ENCODE measurements at regions not wholly inside any gene's neighbourhood (a gene's known extent, or its start where the extent isn't known, plus 50 kb on each side); places are given as distances from the start of the nearest gene placed in this dataset.
"Not testable (repeated sequence)": the region's sequence is repeated elsewhere in the genome, so short reads cannot be mapped to it uniquely, and the experiment has no call there.

DNA sequence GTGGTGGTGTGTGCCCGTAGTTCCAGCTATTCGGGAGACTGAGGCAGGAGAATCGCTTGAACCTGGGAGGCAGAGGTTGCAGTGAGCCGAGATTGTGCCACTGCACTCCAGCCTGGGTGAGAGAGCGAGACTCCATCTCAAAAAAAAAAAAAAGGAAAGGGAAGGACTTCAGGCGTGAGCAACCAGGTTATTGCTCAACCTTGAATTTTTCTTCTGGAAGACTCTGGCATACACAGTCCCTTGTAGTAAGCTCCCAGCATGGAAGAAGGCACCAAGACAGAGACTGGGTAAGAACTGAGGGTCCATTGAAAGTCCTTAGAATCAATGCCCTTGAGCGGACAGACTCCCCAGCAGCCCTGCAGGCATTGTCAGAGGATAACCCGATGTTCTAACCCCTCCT, 75.0 kb downstream of the C9orf50 start:
- DNase-seq (ENCODE audit: low read depth) = not testable (repeated sequence)

GRCh38 chr9:129544761-129545160, 76.1 kb downstream of the C9orf50 start:
- no peak for DNase-seq (ENCODE audit: low read depth)

GRCh38 chr9:129542741-129543140, 78.2 kb downstream of the C9orf50 start:
- no peak for DNase-seq (ENCODE audit: low read depth)

DNA sequence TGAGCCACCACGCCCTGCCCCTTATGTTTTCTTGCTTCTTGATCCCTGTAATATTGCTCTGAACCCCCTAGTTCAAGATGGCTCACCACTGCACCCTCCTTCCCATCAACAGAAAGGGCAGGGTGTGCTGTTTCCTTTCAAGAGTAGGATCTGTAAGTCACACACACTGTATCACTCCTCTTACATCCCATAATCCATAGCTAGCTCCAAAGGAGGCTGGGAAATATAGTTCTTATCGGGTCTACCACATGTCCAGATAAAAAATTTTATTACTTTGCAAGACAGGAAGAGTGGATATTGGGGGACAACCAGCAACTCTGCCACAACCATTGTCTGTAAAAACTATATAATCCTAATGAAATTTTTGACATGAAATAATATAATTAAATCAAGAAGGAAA, 79.6 kb downstream of the C9orf50 start:
- no peak for DNase-seq (ENCODE audit: low read depth)

DNA sequence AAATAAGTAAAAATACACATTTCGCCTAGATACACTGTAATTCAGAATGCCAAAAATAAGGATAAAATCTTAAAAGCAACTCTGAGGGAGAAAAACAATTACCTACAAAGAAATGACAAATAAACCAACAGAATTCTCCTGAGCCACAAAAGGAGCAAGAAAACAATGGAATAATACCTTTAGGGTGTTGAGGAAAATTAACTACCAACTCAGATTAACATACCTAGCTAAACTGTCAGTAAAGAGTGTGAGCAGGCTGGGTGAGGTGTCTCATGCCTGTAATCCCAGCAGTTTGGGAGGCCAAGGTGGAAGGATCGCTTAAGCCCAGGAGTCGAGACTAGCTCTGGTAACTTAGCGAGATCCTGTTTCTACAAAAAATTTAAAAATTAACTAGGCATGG, 81.5 kb downstream of the C9orf50 start:
- no peak for DNase-seq (ENCODE audit: low read depth)

GRCh38 chr9:129531860-129532402, 89.0 kb downstream of the C9orf50 start:
- DNase-seq (ENCODE audit: low read depth) = not testable (repeated sequence)

- DNase-seq (ENCODE audit: low read depth) = not testable (repeated sequence)
Measured at GRCh38 chr9:129527955-129528354, 92.9 kb downstream of the C9orf50 start.

- DNase-seq (ENCODE audit: low read depth) = no peak
Measured at GRCh38 chr9:129525656-129526196, 95.2 kb downstream of the C9orf50 start.

GRCh38 chr9:129524582-129525270, 96.2 kb downstream of the C9orf50 start:
- no peak for DNase-seq (ENCODE audit: low read depth)

- DNase-seq (ENCODE audit: low read depth) = no peak
Measured at GRCh38 chr9:129523943-129524581, 96.8 kb downstream of the C9orf50 start.

GRCh38 chr9:129522351-129522750, 98.5 kb downstream of the C9orf50 start:
- DNase-seq (ENCODE audit: low read depth) = no peak

DNA sequence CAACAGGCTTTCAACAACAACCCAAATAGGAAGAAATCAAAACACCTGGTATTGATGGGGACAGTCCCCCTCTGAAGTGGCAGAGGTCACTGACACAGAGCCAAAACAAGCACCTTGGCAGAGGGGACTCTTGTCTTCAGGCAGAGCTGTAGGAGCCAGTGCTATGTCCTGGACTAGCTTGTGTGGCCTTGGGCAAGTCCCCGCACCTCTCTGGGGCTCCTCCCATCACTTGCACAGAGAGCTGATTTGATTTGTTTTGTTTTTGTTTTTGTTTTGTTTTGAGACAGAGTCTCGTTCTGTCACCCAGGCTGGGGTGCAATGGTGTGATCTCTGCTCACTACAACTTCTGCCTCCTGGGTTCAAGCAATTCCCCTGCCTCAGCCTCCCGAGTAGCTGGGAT, 100.8 kb downstream of the C9orf50 start:
- DNase-seq (ENCODE audit: low read depth) = no peak

GRCh38 chr9:129518074-129518473, 102.8 kb downstream of the C9orf50 start:
- DNase-seq (ENCODE audit: low read depth) = no peak

- no peak for DNase-seq (ENCODE audit: low read depth)
Measured at GRCh38 chr9:129517006-129517405, 103.9 kb downstream of the C9orf50 start.

GRCh38 chr9:129514891-129515290, 106.0 kb downstream of the C9orf50 start:
- no peak for DNase-seq (ENCODE audit: low read depth)

DNA sequence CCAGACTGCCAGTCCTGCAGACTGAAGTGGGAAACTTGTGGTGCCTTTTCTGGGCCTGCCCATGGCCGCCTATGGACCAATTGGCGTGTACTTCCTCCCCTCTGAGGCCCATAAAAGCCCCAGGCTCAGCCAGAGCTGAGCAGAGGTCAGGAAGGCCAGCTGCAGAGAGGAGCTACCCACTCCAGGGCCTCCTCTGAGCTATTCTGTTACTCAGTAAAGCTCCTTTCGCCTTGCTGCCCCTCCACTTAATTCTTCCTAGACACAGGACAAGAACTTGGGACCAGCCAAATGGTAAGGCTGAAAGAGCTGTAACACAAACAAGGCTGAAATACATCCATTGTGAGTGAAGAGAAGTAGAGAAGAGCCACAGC, 106.4 kb downstream of the C9orf50 start:
- DNase-seq (ENCODE audit: low read depth) = no peak

- DNase-seq (ENCODE audit: low read depth) = no peak
Measured at GRCh38 chr9:129513856-129514496, 106.9 kb downstream of the C9orf50 start.

GRCh38 chr9:129513282-129513681, 107.6 kb downstream of the C9orf50 start:
- DNase-seq (ENCODE audit: low read depth) = no peak

DNA sequence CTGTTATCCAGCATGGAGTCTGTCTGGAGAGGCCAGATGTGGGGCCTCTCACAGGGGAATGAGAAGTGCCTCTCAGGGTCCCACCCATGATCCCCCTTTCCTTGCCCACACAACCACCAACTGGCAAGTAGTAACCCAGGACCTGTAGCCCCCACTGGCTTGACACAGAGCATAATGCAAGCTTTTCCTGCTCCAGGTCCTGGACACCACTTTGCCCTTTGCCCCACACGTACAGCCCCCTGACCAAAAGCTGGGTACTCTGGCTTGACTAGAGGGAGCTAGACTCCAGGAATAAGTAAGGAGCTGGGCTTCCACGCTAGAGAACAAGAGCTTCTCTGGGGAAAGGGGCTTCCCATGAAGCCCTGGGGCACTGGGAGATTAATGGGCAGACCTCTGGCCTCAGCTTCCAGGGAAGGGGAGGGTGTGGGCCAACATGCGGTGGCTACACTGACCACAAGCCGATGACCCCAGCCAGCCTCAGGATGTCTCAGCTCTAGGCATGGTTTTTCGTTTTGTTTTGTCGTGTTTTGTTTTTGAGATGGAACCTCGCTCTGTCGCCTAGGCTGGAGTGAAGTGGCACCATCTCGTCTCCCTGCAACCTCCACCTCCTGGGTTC, 109.5 kb downstream of the C9orf50 start:
- DNase-seq (ENCODE audit: low read depth) = no peak

GRCh38 chr9:129509533-129509928, 111.4 kb downstream of the C9orf50 start:
- peak; percentile 98 for DNase-seq (ENCODE audit: low read depth)

DNA sequence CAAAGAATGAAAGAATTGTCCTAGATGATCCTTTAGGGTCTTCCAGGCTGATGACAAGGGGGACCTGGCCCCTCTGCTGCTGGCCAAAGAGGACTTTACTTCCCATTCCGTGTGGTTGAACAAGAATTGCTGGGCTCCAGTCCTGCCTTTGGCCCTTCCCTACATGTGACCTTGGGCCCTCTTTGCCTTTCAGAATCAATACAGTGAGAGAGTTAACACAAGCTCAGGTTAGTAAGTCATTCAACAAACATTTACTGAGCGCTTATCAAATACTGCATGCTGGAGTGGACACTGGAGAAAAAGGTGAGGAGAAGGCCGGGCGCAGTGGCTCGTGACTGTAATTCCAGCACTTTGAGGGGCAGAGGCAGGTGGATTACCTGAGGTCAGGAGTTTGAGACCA, 113.1 kb downstream of the C9orf50 start:
- DNase-seq (ENCODE audit: low read depth) = no peak

DNA sequence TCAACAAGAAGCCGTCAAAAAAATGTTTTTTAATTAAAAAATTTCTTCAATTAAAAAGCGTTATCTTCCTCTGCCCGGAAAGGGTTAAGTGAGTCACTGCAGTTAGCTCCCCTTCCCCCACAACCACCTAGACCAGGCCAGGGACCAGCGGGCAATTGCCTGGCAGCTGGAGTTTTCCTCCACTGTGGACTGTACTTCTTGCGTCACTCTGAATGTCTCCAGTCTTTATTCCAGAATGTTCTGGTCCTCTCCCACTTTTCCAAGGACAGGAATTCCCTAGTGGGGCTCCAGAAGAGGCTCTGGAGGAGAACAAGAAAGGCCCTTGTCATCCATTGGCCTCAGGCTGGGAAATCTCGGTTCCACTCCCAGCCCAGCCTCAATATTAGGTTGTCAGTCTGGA, 114.0 kb downstream of the C9orf50 start:
- DNase-seq (ENCODE audit: low read depth) = peak; percentile 45

Measured in iris pigment epithelial cell (primary cell).